RWPE2 (cell line): ENCODE measurements at regions not wholly inside any gene's neighbourhood (a gene's known extent, or its start where the extent isn't known, plus 50 kb on each side); places are given as distances from the start of the nearest gene placed in this dataset.

Source experiments
- ATAC-seq: fragments of 200-7000 bp; cut with Tn5 transposase; 3 replicates; pipeline ENCODE4 v1.9.1; 2021; ENCODE audit warnings: low read depth
- DNase-seq: peaks from one replicate; pipeline ENCODE4 v3.0.0-alpha.2; 2020; ENCODE audit warnings: low spot score
- H3K27ac ChIP-seq: fragments of 450-650 bp; 2 replicates; pipeline ENCODE4 v1.5.1; 2017; ENCODE audit warnings: mild to moderate bottlenecking; ENCODE audit not compliant: poor library complexity, severe bottlenecking
- H3K27me3 ChIP-seq: fragments of 250-450 bp; sonication (Bioruptor Pico); 2 replicates; pipeline ENCODE4 v1.5.1; 2021; ENCODE audit warnings: mild to moderate bottlenecking, moderate library complexity; ENCODE audit not compliant: insufficient read depth, poor library complexity, severe bottlenecking
- H3K36me3 ChIP-seq: fragments of 250-450 bp; sonication (Bioruptor Pico); 2 replicates; pipeline ENCODE4 v1.5.1; 2020; ENCODE audit warnings: low read depth, mild to moderate bottlenecking, moderate library complexity
- H3K4me1 ChIP-seq: fragments of 250-450 bp; sonication (Bioruptor Pico); 2 replicates; pipeline ENCODE4 v1.5.1; 2021; ENCODE audit warnings: mild to moderate bottlenecking, moderate library complexity; ENCODE audit not compliant: insufficient read depth, poor library complexity, severe bottlenecking
- H3K4me3 ChIP-seq: fragments of 250-450 bp; sonication (Bioruptor Pico); 2 replicates; pipeline ENCODE4 v1.5.1; 2021; ENCODE audit warnings: mild to moderate bottlenecking, moderate library complexity; ENCODE audit not compliant: severe bottlenecking
- H3K9me3 ChIP-seq: fragments of 250-450 bp; sonication (Bioruptor Pico); 2 replicates; pipeline ENCODE4 v1.5.1; 2021; ENCODE audit warnings: mild to moderate bottlenecking, moderate library complexity; ENCODE audit not compliant: severe bottlenecking
- TF ChIP-seq, protein P1 (sequence below): fragments of 450-650 bp; IDR thresholded peaks from one replicate; pipeline ENCODE4 v1.5.1; 2017; ENCODE audit warnings: mild to moderate bottlenecking, moderate library complexity; ENCODE audit not compliant: poor library complexity, severe bottlenecking

DNA sequence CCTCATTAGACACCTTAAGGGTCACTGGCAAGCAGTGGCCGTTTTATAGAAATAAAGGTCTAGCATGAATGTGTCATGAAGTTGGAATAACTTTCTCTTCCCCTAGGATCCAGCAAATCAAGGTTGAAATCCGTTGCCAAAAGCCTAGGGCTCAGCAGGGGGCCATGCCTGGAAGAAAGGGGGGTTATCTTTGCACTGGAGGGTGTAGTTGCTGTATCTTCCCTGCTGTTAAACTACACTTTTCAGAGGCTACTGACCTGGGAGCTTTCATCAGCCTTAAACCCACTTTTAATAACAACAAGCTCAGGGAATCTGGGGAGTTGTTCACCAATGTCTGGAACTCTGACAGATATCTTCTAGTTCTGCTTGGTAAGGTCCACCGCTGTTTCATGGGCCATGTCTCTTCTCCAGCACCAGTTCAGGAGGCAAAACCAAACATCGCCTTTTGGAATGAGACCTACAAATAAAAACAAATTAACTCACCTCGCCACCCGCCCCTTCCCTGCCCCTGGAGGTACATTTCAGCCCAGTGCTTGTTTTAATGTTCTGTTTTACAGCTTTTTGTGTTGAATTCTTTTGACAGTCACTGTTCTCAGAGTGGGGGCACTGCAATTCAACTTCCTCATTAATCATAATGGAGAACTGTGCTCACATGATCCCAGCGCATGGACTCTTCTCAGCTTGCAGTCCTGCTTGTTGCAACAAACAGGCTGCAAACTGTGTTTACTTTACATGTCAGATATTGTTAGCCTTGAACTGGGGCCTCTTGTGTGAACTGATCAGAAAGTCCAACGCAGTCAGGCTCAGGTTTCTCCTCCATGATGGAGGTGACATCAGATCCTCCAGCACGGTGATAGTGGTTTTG, 508.7 kb downstream of the KCNJ2 start:
- DNase-seq = no peak
- no peaks in the 10 kb centered on the region for H3K27me3 ChIP-seq
- H3K4me3 ChIP-seq = no peak overlapping the region
- H3K27ac ChIP-seq = no peak overlapping the region
- TF ChIP-seq, protein P1, sequence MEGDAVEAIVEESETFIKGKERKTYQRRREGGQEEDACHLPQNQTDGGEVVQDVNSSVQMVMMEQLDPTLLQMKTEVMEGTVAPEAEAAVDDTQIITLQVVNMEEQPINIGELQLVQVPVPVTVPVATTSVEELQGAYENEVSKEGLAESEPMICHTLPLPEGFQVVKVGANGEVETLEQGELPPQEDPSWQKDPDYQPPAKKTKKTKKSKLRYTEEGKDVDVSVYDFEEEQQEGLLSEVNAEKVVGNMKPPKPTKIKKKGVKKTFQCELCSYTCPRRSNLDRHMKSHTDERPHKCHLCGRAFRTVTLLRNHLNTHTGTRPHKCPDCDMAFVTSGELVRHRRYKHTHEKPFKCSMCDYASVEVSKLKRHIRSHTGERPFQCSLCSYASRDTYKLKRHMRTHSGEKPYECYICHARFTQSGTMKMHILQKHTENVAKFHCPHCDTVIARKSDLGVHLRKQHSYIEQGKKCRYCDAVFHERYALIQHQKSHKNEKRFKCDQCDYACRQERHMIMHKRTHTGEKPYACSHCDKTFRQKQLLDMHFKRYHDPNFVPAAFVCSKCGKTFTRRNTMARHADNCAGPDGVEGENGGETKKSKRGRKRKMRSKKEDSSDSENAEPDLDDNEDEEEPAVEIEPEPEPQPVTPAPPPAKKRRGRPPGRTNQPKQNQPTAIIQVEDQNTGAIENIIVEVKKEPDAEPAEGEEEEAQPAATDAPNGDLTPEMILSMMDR = no peak
- no peaks in the 10 kb centered on the region for H3K36me3 ChIP-seq
- H3K4me1 ChIP-seq = no peaks in the 10 kb centered on the region
- ATAC-seq = no peak
- no peaks in the 10 kb centered on the region for H3K9me3 ChIP-seq

- no peak for DNase-seq
- no peak for ATAC-seq
- Histone ChIP-seq H3K4me1 (no peaks in the 10 kb centered on the region), H3K36me3 (no peaks in the 10 kb centered on the region), H3K27ac (no peak overlapping the region), H3K27me3 (no peaks in the 10 kb centered on the region), H3K4me3 (no peak overlapping the region), H3K9me3 (no peaks in the 10 kb centered on the region)
- TF ChIP-seq, protein P1 = no peak
Measured at GRCh38 chr17:70678889-70679288, 509.6 kb downstream of the KCNJ2 start.

DNA sequence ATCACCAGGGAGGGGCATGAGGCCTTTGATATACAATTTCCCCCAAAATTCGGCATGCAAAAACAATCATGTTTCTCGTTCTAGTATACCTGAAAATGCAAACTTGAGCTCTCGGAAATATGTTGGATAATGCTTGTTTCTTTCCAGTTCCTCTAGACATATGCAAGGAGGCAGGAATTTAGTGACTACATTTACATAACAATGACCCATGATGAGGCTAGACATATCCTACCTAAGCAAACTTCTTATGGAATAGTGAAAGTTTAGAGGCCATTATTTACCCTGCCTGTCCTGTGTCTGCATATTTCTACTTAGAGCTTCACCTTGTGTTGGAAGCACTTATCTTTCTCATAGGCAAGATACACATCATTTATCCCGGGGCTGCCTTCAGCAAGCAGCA, 514.6 kb downstream of the KCNJ2 start:
- Histone ChIP-seq H3K4me3 (no peak overlapping the region), H3K36me3 (no peaks in the 10 kb centered on the region), H3K27me3 (no peaks in the 10 kb centered on the region), H3K4me1 (peaks cover 7% of the 10 kb centered on the region), H3K9me3 (no peaks in the 10 kb centered on the region), H3K27ac (no peak overlapping the region)
- TF ChIP-seq, protein P1 = no peak
- no peak for DNase-seq
- ATAC-seq = no peak

DNA sequence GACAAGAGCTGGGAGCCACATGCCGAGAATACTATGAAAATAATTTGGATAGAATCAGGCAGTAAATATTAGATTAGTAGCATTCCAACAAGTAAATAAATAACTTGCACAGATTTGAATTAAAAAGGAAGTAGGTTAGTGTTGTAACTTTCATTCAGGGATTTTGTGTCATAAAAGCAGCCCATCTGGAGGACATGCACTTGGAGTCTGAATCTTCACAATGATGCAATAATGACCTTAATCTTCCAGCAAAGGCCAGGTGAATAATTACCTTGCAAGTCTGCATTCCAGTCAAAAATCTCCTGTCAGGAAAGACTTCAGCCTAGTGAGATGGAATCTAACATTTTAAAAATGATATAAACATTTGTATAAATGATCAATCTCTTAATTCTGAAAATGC, 518.1 kb downstream of the KCNJ2 start:
- Histone ChIP-seq H3K36me3 (no peaks in the 10 kb centered on the region), H3K27ac (no peak overlapping the region), H3K27me3 (no peaks in the 10 kb centered on the region), H3K4me3 (no peak overlapping the region), H3K4me1 (peaks cover 7% of the 10 kb centered on the region), H3K9me3 (no peaks in the 10 kb centered on the region)
- TF ChIP-seq, protein P1 = no peak
- ATAC-seq (peak; percentile 63), DNase-seq (no peak)

GRCh38 chr17:70691150-70691549, 521.8 kb downstream of the KCNJ2 start:
- Histone ChIP-seq H3K27ac (no peak overlapping the region), H3K4me3 (no peak overlapping the region), H3K9me3 (no peaks in the 10 kb centered on the region), H3K36me3 (no peaks in the 10 kb centered on the region), H3K4me1 (peaks cover 7% of the 10 kb centered on the region), H3K27me3 (peaks cover 3% of the 10 kb centered on the region)
- DNase-seq = no peak
- TF ChIP-seq, protein P1 = no peak
- ATAC-seq = no peak
